ENCODE measurements at regions not wholly inside any gene's neighbourhood (a gene's known extent, or its start where the extent isn't known, plus 50 kb on each side); places are given as distances from the start of the nearest gene placed in this dataset.

DNA sequence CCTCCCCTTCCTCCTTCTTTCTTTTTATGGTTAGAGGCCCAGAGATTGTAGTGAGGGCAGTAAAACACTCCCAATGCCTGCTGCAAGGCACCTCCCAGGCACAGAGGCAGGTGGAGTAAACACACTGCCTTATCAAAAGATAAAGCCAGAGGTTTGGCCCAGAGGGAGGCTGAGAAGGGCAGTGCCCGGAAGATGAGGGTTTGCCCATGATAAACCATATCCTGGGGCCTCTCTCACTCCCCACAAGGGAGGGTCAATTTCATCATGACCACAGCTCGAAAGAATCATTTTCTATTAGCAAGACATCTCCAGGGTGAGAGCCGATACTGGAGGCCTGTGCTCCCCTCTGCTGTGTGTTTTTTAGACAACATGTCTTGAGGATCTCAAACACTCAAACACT is 98.5 kb upstream of the FAM9C start:
- no peak overlapping the region for H3K9ac ChIP-seq (ENCODE audit: low read length)
- no peak overlapping the region for H2AFZ ChIP-seq (ENCODE audit: low read length)
- H3K9me2 ChIP-seq (replicated peaks; ENCODE audit: insufficient read depth, low read length): no peaks in the 10 kb centered on the region
- H3K36me3 ChIP-seq (ENCODE audit: insufficient read depth, low read length): no peaks in the 10 kb centered on the region
- no peak overlapping the region for H3K27ac ChIP-seq (ENCODE audit: low read length)
- H3K9me3 ChIP-seq (ENCODE audit: low read length): no peaks in the 10 kb centered on the region
- H3K27me3 ChIP-seq (ENCODE audit: low read length): no peaks in the 10 kb centered on the region
- no peaks in the 10 kb centered on the region for H3K4me1 ChIP-seq (ENCODE audit: low read length)
- H3K4me2 ChIP-seq (ENCODE audit: low read depth, low read length, poor library complexity, severe bottlenecking): no peak overlapping the region
- no peak overlapping the region for H3K4me3 ChIP-seq (ENCODE audit: low read length)
- no peaks in the 10 kb centered on the region for H4K20me1 ChIP-seq (ENCODE audit: insufficient read depth, low read depth, low read length)
- no peaks in the 10 kb centered on the region for H3K79me2 ChIP-seq (ENCODE audit: low read length)
- no peak for DNase-seq

- Histone ChIP-seq H3K27ac (ENCODE audit: low read length) (no peak overlapping the region), H4K20me1 (ENCODE audit: insufficient read depth, low read depth, low read length) (no peaks in the 10 kb centered on the region), H2AFZ (ENCODE audit: low read length) (no peak overlapping the region), H3K9me2 (replicated peaks; ENCODE audit: insufficient read depth, low read length) (no peaks in the 10 kb centered on the region), H3K4me1 (ENCODE audit: low read length) (no peaks in the 10 kb centered on the region), H3K36me3 (ENCODE audit: insufficient read depth, low read length) (no peaks in the 10 kb centered on the region), H3K9ac (ENCODE audit: low read length) (no peak overlapping the region), H3K27me3 (ENCODE audit: low read length) (no peaks in the 10 kb centered on the region), H3K4me3 (ENCODE audit: low read length) (no peak overlapping the region), H3K79me2 (ENCODE audit: low read length) (no peaks in the 10 kb centered on the region), H3K4me2 (ENCODE audit: low read depth, low read length, poor library complexity, severe bottlenecking) (no peak overlapping the region), H3K9me3 (ENCODE audit: low read length) (no peaks in the 10 kb centered on the region)
- DNase-seq: no peak
Observed at GRCh38 chrX:13140007-13140406, 95.6 kb upstream of the FAM9C start.

- no peaks in the 10 kb centered on the region for H3K4me1 ChIP-seq (ENCODE audit: low read length)
- H3K27ac ChIP-seq (ENCODE audit: low read length): no peak overlapping the region
- H3K9me2 ChIP-seq (replicated peaks; ENCODE audit: insufficient read depth, low read length): no peaks in the 10 kb centered on the region
- H3K9ac ChIP-seq (ENCODE audit: low read length): no peak overlapping the region
- H3K4me3 ChIP-seq (ENCODE audit: low read length): no peak overlapping the region
- H3K27me3 ChIP-seq (ENCODE audit: low read length): no peaks in the 10 kb centered on the region
- no peaks in the 10 kb centered on the region for H4K20me1 ChIP-seq (ENCODE audit: insufficient read depth, low read depth, low read length)
- no peak for DNase-seq
- no peaks in the 10 kb centered on the region for H3K79me2 ChIP-seq (ENCODE audit: low read length)
- no peaks in the 10 kb centered on the region for H3K9me3 ChIP-seq (ENCODE audit: low read length)
- no peak overlapping the region for H3K4me2 ChIP-seq (ENCODE audit: low read depth, low read length, poor library complexity, severe bottlenecking)
- no peaks in the 10 kb centered on the region for H3K36me3 ChIP-seq (ENCODE audit: insufficient read depth, low read length)
- H2AFZ ChIP-seq (ENCODE audit: low read length): no peak overlapping the region
Observed at GRCh38 chrX:13131396-13132137, 87.1 kb upstream of the FAM9C start.

DNA sequence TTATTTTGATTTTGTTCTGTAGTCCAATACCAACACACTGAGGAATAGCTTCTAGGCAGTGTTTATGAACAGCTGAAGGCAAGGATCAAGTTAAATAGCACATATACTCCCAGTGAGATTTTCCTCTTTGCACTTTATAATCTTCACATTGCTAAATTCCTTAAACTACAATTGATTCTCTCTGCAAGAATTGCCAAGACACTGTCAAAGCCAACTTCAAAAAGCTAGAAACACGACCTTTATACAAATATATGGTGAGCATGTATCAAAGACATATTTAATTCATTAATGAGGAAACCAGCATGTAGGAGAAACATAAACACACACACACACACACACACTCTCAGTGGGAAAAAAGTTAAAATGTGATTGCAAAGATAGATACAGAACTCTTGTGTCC is 86.4 kb upstream of the FAM9C start:
- Histone ChIP-seq H3K27ac (ENCODE audit: low read length) (no peak overlapping the region), H3K4me2 (ENCODE audit: low read depth, low read length, poor library complexity, severe bottlenecking) (no peak overlapping the region), H3K79me2 (ENCODE audit: low read length) (no peaks in the 10 kb centered on the region), H3K9me2 (replicated peaks; ENCODE audit: insufficient read depth, low read length) (no peaks in the 10 kb centered on the region), H3K4me1 (ENCODE audit: low read length) (no peaks in the 10 kb centered on the region), H3K27me3 (ENCODE audit: low read length) (no peaks in the 10 kb centered on the region), H3K4me3 (ENCODE audit: low read length) (no peak overlapping the region), H3K36me3 (ENCODE audit: insufficient read depth, low read length) (no peaks in the 10 kb centered on the region), H4K20me1 (ENCODE audit: insufficient read depth, low read depth, low read length) (no peaks in the 10 kb centered on the region), H2AFZ (ENCODE audit: low read length) (no peak overlapping the region), H3K9ac (ENCODE audit: low read length) (no peak overlapping the region), H3K9me3 (ENCODE audit: low read length) (no peaks in the 10 kb centered on the region)
- no peak for DNase-seq

DNA sequence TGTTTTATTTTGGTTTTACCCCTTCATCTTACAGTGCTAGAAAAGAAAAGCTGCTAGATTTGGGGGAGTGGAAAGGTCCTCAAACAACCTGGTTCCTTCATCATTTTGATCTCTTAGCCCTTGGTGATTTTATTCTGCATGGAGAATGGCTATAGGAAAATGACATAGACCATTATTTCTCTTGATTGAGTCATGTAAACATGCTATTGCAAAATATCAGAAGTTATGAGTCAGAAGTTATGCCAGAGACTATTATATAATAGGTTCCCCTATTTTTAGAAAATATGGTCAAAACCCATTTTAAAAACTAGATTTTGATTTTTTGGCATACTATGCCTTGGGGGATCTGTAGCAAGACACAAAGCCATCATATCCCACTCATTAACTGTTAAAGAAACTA is 83.7 kb upstream of the FAM9C start:
- Histone ChIP-seq H3K9me3 (ENCODE audit: low read length) (no peaks in the 10 kb centered on the region), H3K36me3 (ENCODE audit: insufficient read depth, low read length) (no peaks in the 10 kb centered on the region), H3K9ac (ENCODE audit: low read length) (no peak overlapping the region), H2AFZ (ENCODE audit: low read length) (no peak overlapping the region), H3K4me3 (ENCODE audit: low read length) (no peak overlapping the region), H3K27ac (ENCODE audit: low read length) (no peak overlapping the region), H3K27me3 (ENCODE audit: low read length) (no peaks in the 10 kb centered on the region), H4K20me1 (ENCODE audit: insufficient read depth, low read depth, low read length) (no peaks in the 10 kb centered on the region), H3K79me2 (ENCODE audit: low read length) (no peaks in the 10 kb centered on the region), H3K4me1 (ENCODE audit: low read length) (no peaks in the 10 kb centered on the region), H3K4me2 (ENCODE audit: low read depth, low read length, poor library complexity, severe bottlenecking) (no peak overlapping the region), H3K9me2 (replicated peaks; ENCODE audit: insufficient read depth, low read length) (no peaks in the 10 kb centered on the region)
- no peak for DNase-seq

- Histone ChIP-seq H3K9me3 (ENCODE audit: low read length) (no peaks in the 10 kb centered on the region), H2AFZ (ENCODE audit: low read length) (no peak overlapping the region), H3K4me2 (ENCODE audit: low read depth, low read length, poor library complexity, severe bottlenecking) (no peak overlapping the region), H3K79me2 (ENCODE audit: low read length) (no peaks in the 10 kb centered on the region), H3K9ac (ENCODE audit: low read length) (no peak overlapping the region), H3K27ac (ENCODE audit: low read length) (no peak overlapping the region), H3K27me3 (ENCODE audit: low read length) (no peaks in the 10 kb centered on the region), H3K9me2 (replicated peaks; ENCODE audit: insufficient read depth, low read length) (no peaks in the 10 kb centered on the region), H3K4me1 (ENCODE audit: low read length) (no peaks in the 10 kb centered on the region), H3K36me3 (ENCODE audit: insufficient read depth, low read length) (no peaks in the 10 kb centered on the region), H3K4me3 (ENCODE audit: low read length) (no peak overlapping the region), H4K20me1 (ENCODE audit: insufficient read depth, low read depth, low read length) (no peaks in the 10 kb centered on the region)
- DNase-seq: no peak
Observed at GRCh38 chrX:13126775-13127174, 82.4 kb upstream of the FAM9C start.

DNA sequence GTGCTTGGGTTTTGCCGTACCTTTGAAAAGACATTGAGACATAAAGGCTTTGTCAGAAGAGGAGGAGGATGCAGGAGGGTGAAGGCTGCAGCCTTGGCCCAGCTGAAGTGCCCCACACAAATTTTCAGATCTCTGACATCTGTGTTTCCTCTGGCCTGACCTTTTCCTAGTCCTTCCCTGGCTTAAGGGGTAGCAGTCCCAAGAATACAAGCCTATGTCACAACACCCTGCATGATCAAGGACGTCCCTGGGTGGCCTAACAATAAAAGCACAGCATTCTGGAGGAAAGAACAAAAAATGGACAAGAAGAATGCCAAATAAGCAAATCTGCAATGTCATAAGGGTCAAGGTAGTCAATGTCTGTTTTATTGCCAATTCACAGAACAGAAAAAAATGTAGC is 80.8 kb upstream of the FAM9C start:
- Histone ChIP-seq H3K36me3 (ENCODE audit: insufficient read depth, low read length) (no peaks in the 10 kb centered on the region), H3K9ac (ENCODE audit: low read length) (no peak overlapping the region), H3K9me2 (replicated peaks; ENCODE audit: insufficient read depth, low read length) (no peaks in the 10 kb centered on the region), H3K27me3 (ENCODE audit: low read length) (no peaks in the 10 kb centered on the region), H3K27ac (ENCODE audit: low read length) (no peak overlapping the region), H3K4me3 (ENCODE audit: low read length) (no peak overlapping the region), H4K20me1 (ENCODE audit: insufficient read depth, low read depth, low read length) (no peaks in the 10 kb centered on the region), H3K79me2 (ENCODE audit: low read length) (no peaks in the 10 kb centered on the region), H2AFZ (ENCODE audit: low read length) (no peak overlapping the region), H3K4me1 (ENCODE audit: low read length) (no peaks in the 10 kb centered on the region), H3K9me3 (ENCODE audit: low read length) (no peaks in the 10 kb centered on the region), H3K4me2 (ENCODE audit: low read depth, low read length, poor library complexity, severe bottlenecking) (no peak overlapping the region)
- DNase-seq: no peak

DNA sequence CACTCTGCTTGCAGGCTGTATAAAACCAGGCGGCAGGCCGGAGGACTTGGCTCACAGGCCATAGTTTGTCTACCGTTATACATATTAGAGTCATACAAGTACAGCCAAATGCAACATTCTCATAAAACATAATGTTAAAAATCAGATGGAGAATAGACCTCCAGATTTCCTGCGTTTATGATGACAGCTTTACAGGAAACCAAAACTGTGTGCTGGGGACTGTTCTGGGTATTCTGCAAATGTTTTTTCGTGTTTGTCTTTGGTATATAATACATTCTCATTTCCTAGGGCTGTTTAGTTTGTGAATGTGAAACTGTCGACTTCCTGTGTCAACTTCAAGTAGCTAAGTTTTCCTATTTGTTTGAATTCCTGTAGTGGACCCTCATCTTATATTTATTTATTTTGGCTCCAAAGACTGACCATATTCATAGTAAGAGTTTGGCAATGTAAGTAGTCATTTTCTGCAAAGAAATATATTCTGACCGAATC is 79.5 kb upstream of the FAM9C start:
- H3K79me2 ChIP-seq (ENCODE audit: low read length): no peaks in the 10 kb centered on the region
- no peaks in the 10 kb centered on the region for H4K20me1 ChIP-seq (ENCODE audit: insufficient read depth, low read depth, low read length)
- H3K9me3 ChIP-seq (ENCODE audit: low read length): no peaks in the 10 kb centered on the region
- H3K36me3 ChIP-seq (ENCODE audit: insufficient read depth, low read length): no peaks in the 10 kb centered on the region
- no peaks in the 10 kb centered on the region for H3K27me3 ChIP-seq (ENCODE audit: low read length)
- H3K9me2 ChIP-seq (replicated peaks; ENCODE audit: insufficient read depth, low read length): no peaks in the 10 kb centered on the region
- H3K4me2 ChIP-seq (ENCODE audit: low read depth, low read length, poor library complexity, severe bottlenecking): no peak overlapping the region
- H3K27ac ChIP-seq (ENCODE audit: low read length): no peak overlapping the region
- DNase-seq: no peak
- H3K4me1 ChIP-seq (ENCODE audit: low read length): no peaks in the 10 kb centered on the region
- H3K4me3 ChIP-seq (ENCODE audit: low read length): no peak overlapping the region
- no peak overlapping the region for H3K9ac ChIP-seq (ENCODE audit: low read length)
- no peak overlapping the region for H2AFZ ChIP-seq (ENCODE audit: low read length)
